ENCODE measurements at regions not wholly inside any gene's neighbourhood (a gene's known extent, or its start where the extent isn't known, plus 50 kb on each side); places are given as distances from the start of the nearest gene placed in this dataset.

- H3K4me1 ChIP-seq (ENCODE audit: insufficient read depth, low read length), result no peaks in the 10 kb centered on the region
- no peak overlapping the region for H3K27ac ChIP-seq (ENCODE audit: low read length)
- H3K9ac ChIP-seq (ENCODE audit: low read depth, low read length), result no peak overlapping the region
- no peaks in the 10 kb centered on the region for H3K9me3 ChIP-seq (ENCODE audit: insufficient read depth, low read length, severe bottlenecking)
- no peak overlapping the region for H2AFZ ChIP-seq (ENCODE audit: low read depth, low read length)
- H3K36me3 ChIP-seq (ENCODE audit: insufficient read depth, low read length), result no peaks in the 10 kb centered on the region
- H3K79me2 ChIP-seq (ENCODE audit: insufficient read depth, low read length), result no peaks in the 10 kb centered on the region
- H4K20me1 ChIP-seq (ENCODE audit: insufficient read depth, low read length), result no peaks in the 10 kb centered on the region
- peaks cover 9% of the 10 kb centered on the region for H3K27me3 ChIP-seq (ENCODE audit: insufficient read depth, low read length, poor library complexity)
- TF ChIP-seq EZH2 (IDR thresholded peaks at IDR 0.05; ENCODE audit: borderline replicate concordance, low read depth, low read length, severe bottlenecking), result no peak
- TF ChIP-seq, protein P1, sequence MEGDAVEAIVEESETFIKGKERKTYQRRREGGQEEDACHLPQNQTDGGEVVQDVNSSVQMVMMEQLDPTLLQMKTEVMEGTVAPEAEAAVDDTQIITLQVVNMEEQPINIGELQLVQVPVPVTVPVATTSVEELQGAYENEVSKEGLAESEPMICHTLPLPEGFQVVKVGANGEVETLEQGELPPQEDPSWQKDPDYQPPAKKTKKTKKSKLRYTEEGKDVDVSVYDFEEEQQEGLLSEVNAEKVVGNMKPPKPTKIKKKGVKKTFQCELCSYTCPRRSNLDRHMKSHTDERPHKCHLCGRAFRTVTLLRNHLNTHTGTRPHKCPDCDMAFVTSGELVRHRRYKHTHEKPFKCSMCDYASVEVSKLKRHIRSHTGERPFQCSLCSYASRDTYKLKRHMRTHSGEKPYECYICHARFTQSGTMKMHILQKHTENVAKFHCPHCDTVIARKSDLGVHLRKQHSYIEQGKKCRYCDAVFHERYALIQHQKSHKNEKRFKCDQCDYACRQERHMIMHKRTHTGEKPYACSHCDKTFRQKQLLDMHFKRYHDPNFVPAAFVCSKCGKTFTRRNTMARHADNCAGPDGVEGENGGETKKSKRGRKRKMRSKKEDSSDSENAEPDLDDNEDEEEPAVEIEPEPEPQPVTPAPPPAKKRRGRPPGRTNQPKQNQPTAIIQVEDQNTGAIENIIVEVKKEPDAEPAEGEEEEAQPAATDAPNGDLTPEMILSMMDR (IDR thresholded peaks at IDR 0.05; ENCODE audit: borderline replicate concordance, extremely low read depth, low read length, poor library complexity, severe bottlenecking), result no peak
- no peak for DNase-seq
- no peak overlapping the region for H3K4me2 ChIP-seq (ENCODE audit: insufficient read depth, low read length)
- no peak overlapping the region for H3K4me3 ChIP-seq (ENCODE audit: low read depth in 1 of 2, low read length in 2 of 2)
- no peak for ATAC-seq (ENCODE audit: insufficient read depth, low read depth)
Measured at GRCh38 chr13:31862828-31863227, 123.5 kb downstream of the RXFP2 start.

DNA sequence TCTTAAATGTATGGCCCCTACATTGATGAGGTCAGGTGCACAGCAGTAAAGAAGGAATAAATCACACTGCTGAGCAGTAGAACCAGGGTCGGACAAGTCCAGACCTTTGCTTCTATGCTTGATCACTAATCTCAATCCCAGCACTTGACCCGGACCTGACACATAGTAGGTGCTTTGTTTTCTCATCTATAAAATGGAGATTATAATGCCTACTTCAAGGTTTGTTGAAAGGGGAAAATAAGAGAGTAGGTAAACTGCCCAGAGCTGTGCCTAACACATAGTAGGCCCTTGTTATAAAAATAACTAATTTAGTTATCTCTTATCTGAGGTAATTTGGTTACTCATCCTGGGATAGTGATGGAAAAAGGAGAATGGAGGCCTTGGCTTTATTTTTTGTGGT lies 125.0 kb downstream of the RXFP2 start:
- ATAC-seq (ENCODE audit: insufficient read depth, low read depth), result no peak

GRCh38 chr13:31866099-31866498 lies 126.8 kb downstream of the RXFP2 start:
- Histone ChIP-seq H3K4me1 (ENCODE audit: insufficient read depth, low read length) (no peaks in the 10 kb centered on the region), H3K9ac (ENCODE audit: low read depth, low read length) (no peak overlapping the region), H4K20me1 (ENCODE audit: insufficient read depth, low read length) (no peaks in the 10 kb centered on the region), H3K27ac (ENCODE audit: low read length) (no peak overlapping the region), H3K9me3 (ENCODE audit: insufficient read depth, low read length, severe bottlenecking) (no peaks in the 10 kb centered on the region), H3K4me2 (ENCODE audit: insufficient read depth, low read length) (no peak overlapping the region), H3K4me3 (ENCODE audit: low read depth in 1 of 2, low read length in 2 of 2) (no peak overlapping the region), H3K36me3 (ENCODE audit: insufficient read depth, low read length) (no peaks in the 10 kb centered on the region), H3K79me2 (ENCODE audit: insufficient read depth, low read length) (no peaks in the 10 kb centered on the region), H3K27me3 (ENCODE audit: insufficient read depth, low read length, poor library complexity) (no peaks in the 10 kb centered on the region), H2AFZ (ENCODE audit: low read depth, low read length) (no peak overlapping the region)
- ATAC-seq (ENCODE audit: insufficient read depth, low read depth) (no peak), DNase-seq (no peak)
- TF ChIP-seq EZH2 (IDR thresholded peaks at IDR 0.05; ENCODE audit: borderline replicate concordance, low read depth, low read length, severe bottlenecking), result no peak
- TF ChIP-seq, protein P1 (IDR thresholded peaks at IDR 0.05; ENCODE audit: borderline replicate concordance, extremely low read depth, low read length, poor library complexity, severe bottlenecking), result no peak

More for the DNA sequence above, 125.0 kb downstream of the RXFP2 start:
- no peak for TF ChIP-seq EZH2 (IDR thresholded peaks at IDR 0.05; ENCODE audit: borderline replicate concordance, low read depth, low read length, severe bottlenecking)
- TF ChIP-seq, protein P1 (IDR thresholded peaks at IDR 0.05; ENCODE audit: borderline replicate concordance, extremely low read depth, low read length, poor library complexity, severe bottlenecking), result no peak
- Histone ChIP-seq H2AFZ (ENCODE audit: low read depth, low read length) (no peak overlapping the region), H3K27ac (ENCODE audit: low read length) (no peak overlapping the region), H4K20me1 (ENCODE audit: insufficient read depth, low read length) (no peaks in the 10 kb centered on the region), H3K27me3 (ENCODE audit: insufficient read depth, low read length, poor library complexity) (peaks cover 9% of the 10 kb centered on the region), H3K36me3 (ENCODE audit: insufficient read depth, low read length) (no peaks in the 10 kb centered on the region), H3K9me3 (ENCODE audit: insufficient read depth, low read length, severe bottlenecking) (no peaks in the 10 kb centered on the region), H3K9ac (ENCODE audit: low read depth, low read length) (no peak overlapping the region), H3K4me3 (ENCODE audit: low read depth in 1 of 2, low read length in 2 of 2) (no peak overlapping the region), H3K79me2 (ENCODE audit: insufficient read depth, low read length) (no peaks in the 10 kb centered on the region), H3K4me2 (ENCODE audit: insufficient read depth, low read length) (no peak overlapping the region), H3K4me1 (ENCODE audit: insufficient read depth, low read length) (no peaks in the 10 kb centered on the region)
- DNase-seq, result no peak

DNA sequence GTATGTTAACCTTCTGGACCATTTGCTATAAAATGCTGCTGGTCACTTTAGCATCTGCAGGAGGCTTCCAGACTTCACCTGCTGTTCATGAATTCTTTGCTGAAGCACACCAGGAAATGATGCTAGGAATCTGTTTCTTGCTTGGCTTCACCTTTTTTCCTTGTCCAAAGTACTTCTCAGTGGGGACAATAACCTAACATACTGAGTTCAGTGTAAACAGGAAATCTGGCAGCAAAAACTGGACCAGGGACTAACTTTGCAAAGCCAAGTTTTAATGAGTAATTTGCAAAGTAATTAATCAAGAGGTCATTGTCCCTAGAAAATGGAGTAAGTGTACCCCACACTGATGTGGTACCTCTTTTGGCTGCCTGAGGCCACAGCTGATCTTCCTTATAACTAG lies 128.4 kb downstream of the RXFP2 start:
- DNase-seq (no peak), ATAC-seq (ENCODE audit: insufficient read depth, low read depth) (no peak)
- Histone ChIP-seq H3K27ac (ENCODE audit: low read length) (no peak overlapping the region), H3K9me3 (ENCODE audit: insufficient read depth, low read length, severe bottlenecking) (no peaks in the 10 kb centered on the region), H3K79me2 (ENCODE audit: insufficient read depth, low read length) (no peaks in the 10 kb centered on the region), H3K36me3 (ENCODE audit: insufficient read depth, low read length) (no peaks in the 10 kb centered on the region), H3K9ac (ENCODE audit: low read depth, low read length) (no peak overlapping the region), H3K4me2 (ENCODE audit: insufficient read depth, low read length) (no peak overlapping the region), H4K20me1 (ENCODE audit: insufficient read depth, low read length) (no peaks in the 10 kb centered on the region), H2AFZ (ENCODE audit: low read depth, low read length) (no peak overlapping the region), H3K27me3 (ENCODE audit: insufficient read depth, low read length, poor library complexity) (peaks cover under 1% of the 10 kb centered on the region), H3K4me1 (ENCODE audit: insufficient read depth, low read length) (no peaks in the 10 kb centered on the region), H3K4me3 (ENCODE audit: low read depth in 1 of 2, low read length in 2 of 2) (no peak overlapping the region)
- TF ChIP-seq, protein P1 (IDR thresholded peaks at IDR 0.05; ENCODE audit: borderline replicate concordance, extremely low read depth, low read length, poor library complexity, severe bottlenecking), result no peak
- no peak for TF ChIP-seq EZH2 (IDR thresholded peaks at IDR 0.05; ENCODE audit: borderline replicate concordance, low read depth, low read length, severe bottlenecking)

Measured in DND-41 (cell line).